Cardiac fibroblast (primary cell): ENCODE measurements at regions not wholly inside any gene's neighbourhood (a gene's known extent, or its start where the extent isn't known, plus 50 kb on each side); places are given as distances from the start of the nearest gene placed in this dataset.

ENCODE experiments used
- DNase-seq, 2 donors: peaks; one replicate each; pipeline versions ENCODE4 v3.0.0 to v3.0.0-alpha.2; 2010; ENCODE audit warnings: low read depth in 2 of 2
- H3K4me3 ChIP-seq, 2 donors: replicated peaks in 1 of 2; 1 replicate in 1 of 2; 2 replicates in 1 of 2; pipeline ENCODE4 v1.5.1; 2011; ENCODE audit warnings: low read depth in 2 of 2, low read length in 2 of 2, mild to moderate bottlenecking in 2 of 2, moderate library complexity in 1 of 2
- CTCF ChIP-seq: IDR thresholded peaks from one replicate; pipeline ENCODE4 v1.5.1; 2011; ENCODE audit warnings: low read depth, mild to moderate bottlenecking, low read length, inconsistent platforms

GRCh38 chr7:145169908-145170307, 334.1 kb upstream of the TPK1 start:
- no peak for TF ChIP-seq CTCF
- peak; percentile 1 to 11 for DNase-seq
- no peak overlapping the region for H3K4me3 ChIP-seq

GRCh38 chr7:145168879-145169278, 333.0 kb upstream of the TPK1 start:
- no peak for DNase-seq
- no peak for TF ChIP-seq CTCF
- H3K4me3 ChIP-seq: no peak overlapping the region

- no peak overlapping the region for H3K4me3 ChIP-seq
- DNase-seq: no peak
- no peak for TF ChIP-seq CTCF
These were observed 332.6 kb upstream of the TPK1 start for GRCh38 chr7:145168427-145168826.

GRCh38 chr7:145156834-145157233, 321.0 kb upstream of the TPK1 start:
- DNase-seq: no peak
- no peak for TF ChIP-seq CTCF

GRCh38 chr7:145152589-145152988, 316.7 kb upstream of the TPK1 start:
- H3K4me3 ChIP-seq: no peak overlapping the region
- no peak for TF ChIP-seq CTCF
- DNase-seq: no peak

More at GRCh38 chr7:145156834-145157233, 321.0 kb upstream of the TPK1 start:
- no peak overlapping the region for H3K4me3 ChIP-seq

- no peak for TF ChIP-seq CTCF
These were observed 315.8 kb upstream of the TPK1 start for GRCh38 chr7:145151676-145152075.

GRCh38 chr7:145147865-145148264, 312.0 kb upstream of the TPK1 start:
- H3K4me3 ChIP-seq: no peak overlapping the region
- no peak for TF ChIP-seq CTCF
- no peak for DNase-seq

More at GRCh38 chr7:145151676-145152075, 315.8 kb upstream of the TPK1 start:
- H3K4me3 ChIP-seq: no peak overlapping the region
- no peak for DNase-seq
